AG10803 (cell line): ENCODE measurements at regions not wholly inside any gene's neighbourhood (a gene's known extent, or its start where the extent isn't known, plus 50 kb on each side); places are given as distances from the start of the nearest gene placed in this dataset.
"Not testable (repeated sequence)": the region's sequence is repeated elsewhere in the genome, so short reads cannot be mapped to it uniquely, and the experiment has no call there.

Experiments
- DNase-seq: peaks from one replicate; pipeline ENCODE4 v3.0.0; 2010; ENCODE audit warnings: low read depth
- H3K4me3 ChIP-seq: 2 replicates; pipeline ENCODE4 v1.5.1; 2011; ENCODE audit warnings: mild to moderate bottlenecking, low read length, control low read depth
- CTCF ChIP-seq: conservative IDR thresholded peaks from 2 replicates; pipeline ENCODE4 v1.5.1; 2011; ENCODE audit warnings: mild to moderate bottlenecking, low read length, control low read depth, inconsistent platforms

GRCh38 chr1:187725216-187725615, 896.5 kb downstream of the PLA2G4A start:
- TF ChIP-seq CTCF = no peak
- H3K4me3 ChIP-seq = no peak overlapping the region
- DNase-seq = no peak

- no peak for DNase-seq
- no peak overlapping the region for H3K4me3 ChIP-seq
- TF ChIP-seq CTCF = no peak
Measured at GRCh38 chr1:187733232-187733631, 904.5 kb downstream of the PLA2G4A start.

GRCh38 chr1:187734427-187734826, 905.7 kb downstream of the PLA2G4A start:
- TF ChIP-seq CTCF = no peak

GRCh38 chr1:187744665-187745064, 915.9 kb downstream of the PLA2G4A start:
- TF ChIP-seq CTCF = no peak
- H3K4me3 ChIP-seq = no peak overlapping the region
- no peak for DNase-seq

More at GRCh38 chr1:187734427-187734826, 905.7 kb downstream of the PLA2G4A start:
- no peak overlapping the region for H3K4me3 ChIP-seq
- DNase-seq = no peak

- DNase-seq = no peak
- no peak for TF ChIP-seq CTCF
- H3K4me3 ChIP-seq = no peak overlapping the region
Measured at GRCh38 chr1:187755536-187755935, 926.8 kb downstream of the PLA2G4A start.

GRCh38 chr1:187756684-187757083, 927.9 kb downstream of the PLA2G4A start:
- not testable (repeated sequence) for DNase-seq

GRCh38 chr1:187759825-187760333, 931.1 kb downstream of the PLA2G4A start:
- no peak for DNase-seq
- no peak overlapping the region for H3K4me3 ChIP-seq
- TF ChIP-seq CTCF = no peak

More at GRCh38 chr1:187756684-187757083, 927.9 kb downstream of the PLA2G4A start:
- H3K4me3 ChIP-seq = not testable (repeated sequence)

GRCh38 chr1:187762118-187762517, 933.4 kb downstream of the PLA2G4A start:
- no peak for TF ChIP-seq CTCF
- no peak overlapping the region for H3K4me3 ChIP-seq
- no peak for DNase-seq
